ENCODE measurements at regions not wholly inside any gene's neighbourhood (a gene's known extent, or its start where the extent isn't known, plus 50 kb on each side); places are given as distances from the start of the nearest gene placed in this dataset.

DNA sequence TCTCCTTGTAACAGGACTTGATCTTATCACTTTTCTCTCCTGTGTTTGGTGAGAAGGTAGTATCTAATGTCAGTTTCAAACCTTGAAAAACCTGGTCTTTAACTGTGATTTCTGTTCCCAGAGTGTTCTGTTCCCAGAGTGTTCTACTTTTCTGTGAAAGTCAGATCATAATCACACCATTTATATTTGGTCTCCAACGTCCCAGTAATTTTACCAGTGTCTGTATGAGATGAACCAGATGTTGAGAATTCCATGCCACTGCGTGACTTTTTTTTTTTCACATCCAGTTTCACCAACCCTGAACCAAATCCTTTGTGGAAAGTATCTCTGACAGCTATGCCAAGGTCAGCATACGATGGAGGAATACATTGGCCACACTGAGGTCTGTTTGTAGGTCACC, 365.2 kb downstream of the USP25 start:
- H3K27me3 Mint-ChIP-seq (ENCODE audit: unreplicated experiment) = peaks cover 3% of the 10 kb centered on the region
- no peak overlapping the region for H3K4me3 Mint-ChIP-seq (ENCODE audit: unreplicated experiment)
- H3K36me3 Mint-ChIP-seq (ENCODE audit: unreplicated experiment) = no peaks in the 10 kb centered on the region
- no peaks in the 10 kb centered on the region for H3K9me3 Mint-ChIP-seq (ENCODE audit: unreplicated experiment)
- no peak overlapping the region for H3K27ac Mint-ChIP-seq (ENCODE audit: unreplicated experiment)
- no peak for TF ChIP-seq CTCF (IDR thresholded peaks at IDR 0.05; ENCODE audit: partially characterized antibody, unreplicated experiment)
- no peak for DNase-seq
- H3K4me1 Mint-ChIP-seq (ENCODE audit: low read depth, unreplicated experiment) = peaks cover 1% of the 10 kb centered on the region

DNA sequence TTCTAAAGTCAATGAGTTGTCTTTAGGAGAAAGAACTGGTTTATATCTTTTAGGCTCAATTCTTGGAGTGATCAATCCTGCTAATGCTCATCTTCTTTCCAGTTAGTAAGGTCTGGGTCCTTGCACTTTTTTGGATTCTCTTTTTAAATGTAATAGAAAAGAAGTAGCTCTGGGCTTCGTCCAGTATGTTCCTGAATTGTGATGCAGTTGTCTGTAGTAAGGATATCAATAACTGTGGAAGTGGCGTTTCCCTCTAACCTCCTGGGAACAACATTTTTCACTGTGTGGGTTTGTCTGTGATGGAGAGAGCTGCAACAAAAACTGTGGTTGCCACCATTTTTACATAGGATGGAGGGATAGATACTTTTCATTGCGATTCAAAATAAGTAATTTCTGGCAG, 367.2 kb downstream of the USP25 start:
- H3K27ac Mint-ChIP-seq (ENCODE audit: unreplicated experiment) = no peak overlapping the region
- no peak for DNase-seq
- peaks cover 1% of the 10 kb centered on the region for H3K4me1 Mint-ChIP-seq (ENCODE audit: low read depth, unreplicated experiment)
- H3K27me3 Mint-ChIP-seq (ENCODE audit: unreplicated experiment) = peaks cover 3% of the 10 kb centered on the region
- no peak for TF ChIP-seq CTCF (IDR thresholded peaks at IDR 0.05; ENCODE audit: partially characterized antibody, unreplicated experiment)
- no peak overlapping the region for H3K4me3 Mint-ChIP-seq (ENCODE audit: unreplicated experiment)
- H3K36me3 Mint-ChIP-seq (ENCODE audit: unreplicated experiment) = no peaks in the 10 kb centered on the region
- H3K9me3 Mint-ChIP-seq (ENCODE audit: unreplicated experiment) = no peaks in the 10 kb centered on the region

- Mint-ChIP-seq H3K4me1 (ENCODE audit: low read depth, unreplicated experiment) (peaks cover 1% of the 10 kb centered on the region), H3K9me3 (ENCODE audit: unreplicated experiment) (no peaks in the 10 kb centered on the region), H3K27me3 (ENCODE audit: unreplicated experiment) (no peaks in the 10 kb centered on the region), H3K27ac (ENCODE audit: unreplicated experiment) (no peak overlapping the region), H3K36me3 (ENCODE audit: unreplicated experiment) (no peaks in the 10 kb centered on the region), H3K4me3 (ENCODE audit: unreplicated experiment) (no peak overlapping the region)
- no peak for DNase-seq
- no peak for TF ChIP-seq CTCF (IDR thresholded peaks at IDR 0.05; ENCODE audit: partially characterized antibody, unreplicated experiment)
These were observed 372.3 kb downstream of the USP25 start for GRCh38 chr21:16102113-16102512.

DNA sequence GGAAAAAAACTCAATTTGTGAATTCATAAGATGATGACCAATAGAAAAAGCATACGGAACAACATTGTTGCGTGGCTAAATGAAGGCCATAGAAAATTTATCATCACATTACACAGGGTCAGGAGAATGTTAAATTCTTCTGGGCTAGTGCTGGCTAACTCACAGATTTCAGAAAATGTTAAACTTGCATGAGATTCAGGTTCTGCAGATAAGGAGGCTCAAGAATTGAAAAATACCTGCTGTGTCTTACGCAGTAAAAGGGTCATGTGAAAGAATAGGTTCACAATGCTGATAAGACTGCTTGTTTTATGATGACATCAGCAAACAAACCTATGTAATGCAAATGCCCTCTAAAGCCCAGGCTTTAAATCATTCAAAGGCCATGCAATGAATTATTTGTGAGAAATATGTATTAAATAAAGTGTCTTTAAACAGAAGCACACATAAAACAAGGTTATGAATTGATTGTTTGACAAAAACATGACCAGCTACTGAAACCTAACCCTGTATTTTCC, 378.8 kb downstream of the USP25 start:
- H3K27ac Mint-ChIP-seq (ENCODE audit: unreplicated experiment) = no peak overlapping the region
- TF ChIP-seq CTCF (IDR thresholded peaks at IDR 0.05; ENCODE audit: partially characterized antibody, unreplicated experiment) = no peak
- H3K9me3 Mint-ChIP-seq (ENCODE audit: unreplicated experiment) = peaks cover 2% of the 10 kb centered on the region

DNA sequence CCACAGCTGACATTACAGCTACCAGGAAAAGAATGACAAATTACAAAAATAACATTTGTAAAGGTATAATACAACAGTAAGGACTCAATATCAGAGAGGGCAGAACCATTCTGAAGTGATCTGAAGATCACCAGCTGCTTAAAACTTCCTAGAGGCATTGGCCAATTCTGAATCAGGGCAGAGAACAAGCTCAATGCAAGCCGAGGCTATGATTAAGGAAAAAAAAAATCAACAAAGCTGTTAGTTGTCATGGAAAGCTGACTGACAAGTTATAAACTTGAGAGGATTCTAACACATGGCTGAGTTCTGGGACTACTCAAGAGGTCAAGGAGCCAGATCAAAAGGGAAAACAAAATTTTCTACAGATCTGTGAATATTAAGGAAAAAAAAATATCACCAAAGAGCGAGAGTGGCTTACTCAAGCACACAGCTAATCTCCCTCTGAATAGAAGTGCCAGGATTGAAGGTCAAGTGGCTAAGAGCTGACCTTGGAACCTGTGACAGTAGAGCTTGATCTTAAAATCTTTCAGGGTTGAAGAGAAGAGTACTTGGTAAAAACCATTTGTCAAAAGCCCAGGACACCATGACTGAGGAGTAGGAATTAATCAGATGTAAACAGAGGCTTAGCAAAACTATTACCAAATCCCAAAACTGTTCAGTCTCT, 383.4 kb downstream of the USP25 start:
- Mint-ChIP-seq H3K9me3 (ENCODE audit: unreplicated experiment) (no peaks in the 10 kb centered on the region), H3K4me1 (ENCODE audit: low read depth, unreplicated experiment) (no peaks in the 10 kb centered on the region), H3K36me3 (ENCODE audit: unreplicated experiment) (no peaks in the 10 kb centered on the region), H3K27me3 (ENCODE audit: unreplicated experiment) (no peaks in the 10 kb centered on the region), H3K27ac (ENCODE audit: unreplicated experiment) (no peak overlapping the region), H3K4me3 (ENCODE audit: unreplicated experiment) (no peak overlapping the region)
- no peak for TF ChIP-seq CTCF (IDR thresholded peaks at IDR 0.05; ENCODE audit: partially characterized antibody, unreplicated experiment)
- DNase-seq = no peak

More for the DNA sequence above, 378.8 kb downstream of the USP25 start:
- DNase-seq = no peak
- Mint-ChIP-seq H3K4me1 (ENCODE audit: low read depth, unreplicated experiment) (no peaks in the 10 kb centered on the region), H3K36me3 (ENCODE audit: unreplicated experiment) (no peaks in the 10 kb centered on the region), H3K4me3 (ENCODE audit: unreplicated experiment) (no peak overlapping the region), H3K27me3 (ENCODE audit: unreplicated experiment) (no peaks in the 10 kb centered on the region)

All from glutamatergic neuron (in vitro differentiated cells).